22Rv1 (cell line): ENCODE measurements at regions not wholly inside any gene's neighbourhood (a gene's known extent, or its start where the extent isn't known, plus 50 kb on each side); places are given as distances from the start of the nearest gene placed in this dataset.

Experiments
- ZFX ChIP-seq: fragments of 450-650 bp; IDR thresholded peaks from 2 replicates; pipeline ENCODE4 v1.6.1; 2017; ENCODE audit warnings: antibody characterized with exemption, borderline replicate concordance
- TF ChIP-seq, protein P1 (sequence below): fragments of 450-650 bp; IDR thresholded peaks from 2 replicates; pipeline ENCODE4 v1.5.1; 2017; ENCODE audit warnings: mild to moderate bottlenecking

DNA sequence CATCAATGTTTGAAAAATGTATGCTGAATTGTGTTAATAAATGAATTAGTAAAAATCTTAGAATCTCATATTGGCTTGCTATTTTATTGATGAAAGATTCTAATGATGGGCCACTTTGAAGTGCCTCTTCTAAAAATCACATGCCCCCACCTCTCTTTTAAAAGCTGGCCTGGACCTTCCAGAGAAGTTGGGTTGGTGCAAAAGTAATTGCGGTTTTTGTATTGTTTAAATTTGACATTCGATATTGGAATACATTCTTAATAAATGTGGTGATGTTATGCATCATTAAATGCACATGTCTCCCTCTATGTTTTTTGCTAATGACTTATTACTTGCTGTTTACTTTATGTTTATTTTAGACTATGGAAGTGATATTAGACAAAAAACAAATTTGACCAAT, 314.6 kb upstream of the C16orf82 start:
- TF ChIP-seq, protein P1, sequence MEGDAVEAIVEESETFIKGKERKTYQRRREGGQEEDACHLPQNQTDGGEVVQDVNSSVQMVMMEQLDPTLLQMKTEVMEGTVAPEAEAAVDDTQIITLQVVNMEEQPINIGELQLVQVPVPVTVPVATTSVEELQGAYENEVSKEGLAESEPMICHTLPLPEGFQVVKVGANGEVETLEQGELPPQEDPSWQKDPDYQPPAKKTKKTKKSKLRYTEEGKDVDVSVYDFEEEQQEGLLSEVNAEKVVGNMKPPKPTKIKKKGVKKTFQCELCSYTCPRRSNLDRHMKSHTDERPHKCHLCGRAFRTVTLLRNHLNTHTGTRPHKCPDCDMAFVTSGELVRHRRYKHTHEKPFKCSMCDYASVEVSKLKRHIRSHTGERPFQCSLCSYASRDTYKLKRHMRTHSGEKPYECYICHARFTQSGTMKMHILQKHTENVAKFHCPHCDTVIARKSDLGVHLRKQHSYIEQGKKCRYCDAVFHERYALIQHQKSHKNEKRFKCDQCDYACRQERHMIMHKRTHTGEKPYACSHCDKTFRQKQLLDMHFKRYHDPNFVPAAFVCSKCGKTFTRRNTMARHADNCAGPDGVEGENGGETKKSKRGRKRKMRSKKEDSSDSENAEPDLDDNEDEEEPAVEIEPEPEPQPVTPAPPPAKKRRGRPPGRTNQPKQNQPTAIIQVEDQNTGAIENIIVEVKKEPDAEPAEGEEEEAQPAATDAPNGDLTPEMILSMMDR = no peak
- TF ChIP-seq ZFX = no peak
